Stimulated activated CD4-positive, alpha-beta T cell treated with anti-CD3 and anti-CD28 coated beads, TNF-alpha, amount 100 ng/mL, for 24 hours (primary cell): ENCODE measurements at regions not wholly inside any gene's neighbourhood (a gene's known extent, or its start where the extent isn't known, plus 50 kb on each side); places are given as distances from the start of the nearest gene placed in this dataset.
"Not testable (repeated sequence)": the region's sequence is repeated elsewhere in the genome, so short reads cannot be mapped to it uniquely, and the experiment has no call there.

Source experiments
- DNase-seq, 3 experiments: peaks; one replicate each; pipeline ENCODE4 v3.0.0-alpha.2; 2020; ENCODE audit warnings: low read depth in 3 of 3

GRCh38 chr4:117560329-117560728 lies 474.0 kb upstream of the NDST3 start:
- no peak for DNase-seq

DNA sequence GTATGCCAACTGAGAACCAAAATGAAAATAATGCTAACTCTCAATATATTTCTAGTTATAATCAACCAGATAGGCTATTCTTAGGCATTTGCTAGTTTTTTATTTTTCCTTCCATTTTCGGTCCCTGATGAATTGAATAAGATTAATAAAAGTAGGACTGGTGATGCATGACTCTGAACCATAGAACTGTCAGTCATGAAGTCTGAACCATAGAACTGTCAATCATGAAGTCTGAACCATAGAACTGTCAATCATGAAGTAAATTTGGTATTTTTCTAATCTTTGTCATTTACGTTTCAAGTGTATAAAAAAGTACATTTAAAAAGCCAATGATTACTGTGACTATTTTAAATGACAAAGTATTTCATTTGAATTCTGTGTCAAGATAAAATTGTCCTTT lies 460.2 kb upstream of the NDST3 start:
- DNase-seq = no peak

DNA sequence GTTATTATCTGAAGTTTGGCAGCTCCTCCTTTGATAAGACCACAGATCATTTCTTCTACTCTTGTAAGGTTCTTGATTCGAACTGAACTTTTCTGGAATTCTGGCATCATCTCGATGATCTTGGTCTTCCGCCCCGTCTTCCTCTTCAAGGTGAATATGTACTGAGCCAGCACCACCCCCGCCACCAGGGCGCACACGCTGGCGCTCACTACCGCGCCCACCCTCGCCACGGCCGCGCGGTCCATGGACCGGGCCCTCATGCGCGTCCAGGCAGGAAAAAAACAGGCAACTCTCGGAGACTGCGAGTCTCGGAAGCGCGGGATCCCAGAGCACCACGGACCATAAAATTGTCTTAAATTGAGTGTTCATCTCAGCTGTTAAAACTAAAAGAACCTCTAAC lies 458.4 kb upstream of the NDST3 start:
- DNase-seq = no peak

DNA sequence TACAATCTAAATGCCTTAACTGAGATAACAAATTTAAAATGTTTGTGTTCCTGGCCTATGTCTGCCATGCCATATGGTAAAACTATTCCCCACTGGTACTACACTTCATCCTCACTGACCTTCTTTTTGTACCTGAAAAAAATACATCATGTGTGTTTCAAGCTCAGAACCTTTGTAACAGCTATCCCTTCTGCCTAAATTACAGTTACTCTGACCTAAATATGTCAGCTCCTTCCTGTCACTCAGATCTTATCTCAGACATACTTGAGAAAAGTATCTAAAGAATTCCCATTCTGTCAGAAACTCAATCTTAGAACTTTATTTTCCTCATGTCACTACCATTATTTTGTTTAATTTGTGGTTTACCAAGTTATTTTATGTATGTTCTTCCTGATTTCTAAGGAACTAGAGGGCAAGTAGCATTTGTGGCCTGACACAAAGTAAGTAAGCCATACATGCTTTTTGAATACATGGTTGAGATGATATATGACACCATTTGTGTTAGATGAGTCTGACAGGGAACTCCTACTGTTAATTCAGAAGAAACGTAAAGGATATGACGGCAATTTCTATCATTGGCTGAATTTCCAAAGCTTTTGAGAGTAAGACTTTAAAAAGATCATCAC lies 456.5 kb upstream of the NDST3 start:
- no peak for DNase-seq

- no peak for DNase-seq
Measured at GRCh38 chr4:117588771-117589170, 445.5 kb upstream of the NDST3 start.

- no peak for DNase-seq
Measured at GRCh38 chr4:117596917-117597480, 437.3 kb upstream of the NDST3 start.

DNA sequence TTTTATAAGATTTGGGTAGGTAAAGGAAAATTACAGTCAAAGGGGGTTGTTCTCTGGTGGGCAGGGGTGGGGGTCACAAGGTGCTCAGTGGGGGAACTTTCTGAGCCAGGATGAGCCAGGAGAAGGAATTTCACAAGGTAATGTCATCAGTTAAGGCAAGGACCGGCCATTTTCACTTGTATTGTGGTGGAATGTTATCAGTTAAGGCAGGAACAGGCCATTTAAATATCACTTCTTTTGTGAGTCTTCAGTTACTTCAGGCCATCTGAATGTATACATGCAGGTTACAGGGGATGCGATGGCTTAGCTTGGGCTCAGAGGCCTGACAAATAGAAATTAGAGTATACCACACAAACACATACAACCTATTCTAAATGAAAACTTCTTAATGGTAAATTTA lies 434.9 kb upstream of the NDST3 start:
- not testable (repeated sequence) for DNase-seq

- not testable (repeated sequence) for DNase-seq
Measured at GRCh38 chr4:117600936-117601335, 433.4 kb upstream of the NDST3 start.

- no peak for DNase-seq
Measured at GRCh38 chr4:117610706-117611308, 423.5 kb upstream of the NDST3 start.

- no peak for DNase-seq
Measured at GRCh38 chr4:117621673-117622072, 412.6 kb upstream of the NDST3 start.

GRCh38 chr4:117623326-117623725 lies 411.0 kb upstream of the NDST3 start:
- DNase-seq = no peak

- no peak for DNase-seq
Measured at GRCh38 chr4:117626664-117627063, 407.6 kb upstream of the NDST3 start.

GRCh38 chr4:117634716-117635115 lies 399.6 kb upstream of the NDST3 start:
- DNase-seq = no peak

- DNase-seq = no peak
Measured at GRCh38 chr4:117637347-117637746, 396.9 kb upstream of the NDST3 start.

DNA sequence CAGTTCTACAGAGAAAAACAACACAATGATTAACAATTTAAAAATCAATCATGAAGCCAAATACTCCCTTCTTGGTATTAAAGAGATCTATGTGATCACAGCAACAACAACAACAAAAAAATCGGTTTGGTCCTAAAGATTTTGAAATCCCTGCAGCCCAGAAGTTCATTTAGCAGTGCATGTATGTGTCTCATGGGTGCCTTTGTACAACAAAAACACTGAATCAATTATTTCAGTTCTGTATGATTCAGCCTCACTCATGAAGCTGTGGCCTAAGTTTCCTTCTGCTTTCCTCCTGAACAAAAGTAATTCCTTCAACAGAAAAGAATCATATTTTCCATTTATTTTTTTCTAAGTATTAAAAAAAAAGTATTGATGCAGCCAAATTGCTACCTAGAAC lies 393.4 kb upstream of the NDST3 start:
- DNase-seq = no peak

DNA sequence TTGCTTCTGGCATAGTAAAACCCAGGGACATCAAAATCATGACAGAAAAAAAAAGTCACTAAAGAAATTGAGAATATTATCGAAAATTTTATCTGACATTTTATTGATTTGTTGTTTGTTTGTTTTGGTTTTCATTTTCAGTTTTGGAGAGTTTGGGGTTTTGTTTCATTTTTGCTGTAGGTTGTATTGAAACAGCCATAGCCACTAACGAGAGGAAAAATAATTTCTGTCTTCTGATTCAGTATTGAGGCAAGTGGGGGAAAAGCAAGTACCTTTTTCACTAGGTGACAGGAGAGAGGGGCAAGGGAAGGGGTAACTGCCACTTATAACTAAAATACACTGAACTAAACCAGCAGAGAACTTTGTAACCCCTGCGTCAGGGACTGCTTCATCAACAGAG lies 392.8 kb upstream of the NDST3 start:
- no peak for DNase-seq

- no peak for DNase-seq
Measured at GRCh38 chr4:117654079-117654478, 380.2 kb upstream of the NDST3 start.

DNA sequence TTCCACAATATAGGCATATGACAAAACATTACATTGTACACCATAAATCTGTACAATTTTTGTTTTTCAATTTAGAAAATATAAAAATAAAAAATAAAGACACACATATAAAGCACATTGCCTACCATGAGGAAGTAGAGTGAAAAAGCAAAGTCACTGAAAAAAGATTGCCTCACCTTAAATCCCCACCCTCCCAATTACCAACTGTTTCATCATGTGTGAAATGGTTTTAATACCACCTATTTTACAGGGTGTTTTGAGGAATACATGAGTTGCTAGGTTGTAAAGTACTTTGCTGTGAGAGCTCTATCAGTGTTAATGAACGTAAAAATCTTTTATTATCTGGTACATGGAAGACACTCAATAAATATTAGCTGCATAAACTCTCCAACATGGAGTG lies 373.6 kb upstream of the NDST3 start:
- DNase-seq = no peak

DNA sequence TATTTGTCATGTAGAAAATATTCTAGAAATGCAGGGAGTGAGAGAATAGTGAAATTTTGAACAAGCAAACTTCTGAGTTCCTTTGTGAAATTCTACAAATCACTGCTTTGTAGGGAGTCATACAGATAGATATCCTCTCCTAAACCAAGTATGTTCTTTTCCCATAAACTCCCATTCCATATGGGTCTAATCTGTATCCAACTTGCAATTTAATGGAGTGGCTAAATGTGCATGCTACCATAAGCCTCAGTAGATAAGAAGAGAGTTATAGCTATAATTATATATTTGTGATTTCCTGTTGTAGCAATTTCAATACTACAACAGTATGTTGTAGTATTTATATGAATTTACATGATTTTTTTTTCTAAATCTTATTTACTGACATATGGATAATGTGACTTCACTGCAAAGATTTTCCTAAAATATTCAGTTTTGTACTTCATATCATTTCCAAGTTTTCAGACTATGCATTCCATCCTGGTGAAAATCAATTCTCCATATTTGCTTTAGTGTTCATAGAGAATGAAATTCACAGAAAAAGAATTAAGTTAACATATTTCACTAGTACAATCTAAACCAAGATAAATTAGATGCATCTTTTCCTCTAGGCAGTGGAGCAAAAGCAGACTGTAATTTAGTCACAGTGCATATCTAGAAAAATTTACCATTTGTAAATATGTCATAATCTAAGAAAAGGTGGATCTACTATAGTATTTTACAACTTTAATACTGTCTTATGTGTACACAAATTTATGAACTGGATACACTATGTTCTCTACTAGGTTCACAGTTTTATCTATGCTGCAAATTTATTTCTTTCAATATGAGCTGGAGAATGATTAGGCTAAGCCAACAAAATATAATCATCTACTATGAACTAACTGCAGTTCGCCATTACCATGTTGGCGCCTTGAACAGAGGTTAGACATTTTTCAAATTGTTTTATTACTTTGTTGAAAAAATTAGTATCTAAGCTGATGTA lies 372.9 kb upstream of the NDST3 start:
- DNase-seq = no peak

DNA sequence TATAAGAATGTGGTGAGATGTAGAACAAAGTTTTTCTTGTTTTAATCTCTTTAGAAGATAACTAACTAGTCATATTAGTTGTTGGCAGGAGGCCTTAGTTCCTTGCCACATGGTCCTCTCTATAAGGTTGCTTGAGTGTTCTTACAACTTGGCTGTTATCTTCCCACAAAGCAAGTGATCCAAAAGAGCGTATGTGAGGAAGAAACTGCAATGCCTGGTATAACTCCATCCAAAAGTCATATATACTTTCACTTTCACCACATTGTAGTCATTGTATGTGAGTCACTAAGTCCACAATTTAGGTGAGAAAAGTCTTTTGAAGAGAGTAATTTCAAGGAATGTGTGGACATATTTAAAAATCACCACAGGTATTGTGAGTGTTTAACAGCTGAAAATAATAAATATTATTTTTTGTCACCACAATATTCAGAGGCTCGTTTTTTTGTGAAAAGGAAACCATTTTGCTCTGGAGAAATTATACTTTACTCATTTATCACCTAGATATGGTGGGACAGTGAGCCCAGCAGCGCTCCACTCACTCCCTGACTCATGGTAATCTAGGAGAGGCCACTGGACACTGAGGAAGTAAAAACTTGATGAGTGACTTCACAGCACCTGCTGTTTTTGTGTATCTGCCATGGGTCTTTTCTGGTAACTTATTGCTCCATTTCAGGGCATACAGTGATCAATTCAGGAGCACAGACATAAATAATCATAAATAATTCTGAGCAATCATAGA lies 369.4 kb upstream of the NDST3 start:
- DNase-seq = no peak

GRCh38 chr4:117676153-117676552 lies 358.1 kb upstream of the NDST3 start:
- DNase-seq = no peak

- no peak for DNase-seq
Measured at GRCh38 chr4:117678861-117679260, 355.4 kb upstream of the NDST3 start.
